CD4-positive, alpha-beta T cell treated with Interleukin-4 for 4 hours (primary cell): ENCODE measurements at regions not wholly inside any gene's neighbourhood (a gene's known extent, or its start where the extent isn't known, plus 50 kb on each side); places are given as distances from the start of the nearest gene placed in this dataset.
"Not testable (repeated sequence)": the region's sequence is repeated elsewhere in the genome, so short reads cannot be mapped to it uniquely, and the experiment has no call there.

Experiments used
- DNase-seq: peaks from one replicate; pipeline ENCODE4 v3.0.0-alpha.2; 2020

DNA sequence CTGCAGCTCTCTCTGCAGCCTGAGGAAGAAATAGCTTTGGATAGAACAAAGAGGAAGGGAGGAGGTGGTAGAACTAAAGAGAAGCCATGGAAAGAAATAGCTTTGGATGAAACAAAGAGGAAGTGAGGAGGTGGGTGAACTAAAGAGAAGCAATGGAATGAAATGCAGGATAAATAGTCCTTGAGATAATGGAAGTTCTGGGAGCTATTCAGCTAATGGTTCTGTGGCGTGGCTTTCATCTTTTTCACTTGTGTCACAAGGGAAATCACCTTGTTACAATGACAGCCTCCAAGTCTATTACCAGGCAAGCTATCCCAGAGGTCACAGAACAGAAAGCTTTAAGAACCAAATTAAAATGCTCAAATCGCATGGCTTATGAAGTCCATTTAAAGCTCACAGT, 141.3 kb upstream of the ARG1 start:
- DNase-seq, result no peak

DNA sequence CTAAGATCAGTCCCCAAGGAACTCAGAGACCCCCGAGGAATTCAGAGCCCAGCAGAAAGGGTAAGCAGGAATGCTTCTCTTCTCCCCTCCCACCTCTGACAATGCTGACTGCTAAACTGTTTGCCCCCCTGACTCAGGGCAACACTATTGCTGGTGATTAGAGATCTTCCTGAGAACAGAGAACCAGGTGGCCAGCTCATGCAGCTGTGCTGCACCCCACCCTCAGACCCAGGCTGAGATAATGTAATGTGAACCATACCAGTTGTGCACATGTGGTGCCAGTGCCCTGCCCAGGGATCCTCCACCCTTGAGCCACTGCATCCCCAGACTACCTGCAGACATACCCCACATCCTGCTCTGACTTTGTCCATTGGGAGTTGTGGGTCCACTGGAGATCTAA, 139.1 kb upstream of the ARG1 start:
- no peak for DNase-seq

DNA sequence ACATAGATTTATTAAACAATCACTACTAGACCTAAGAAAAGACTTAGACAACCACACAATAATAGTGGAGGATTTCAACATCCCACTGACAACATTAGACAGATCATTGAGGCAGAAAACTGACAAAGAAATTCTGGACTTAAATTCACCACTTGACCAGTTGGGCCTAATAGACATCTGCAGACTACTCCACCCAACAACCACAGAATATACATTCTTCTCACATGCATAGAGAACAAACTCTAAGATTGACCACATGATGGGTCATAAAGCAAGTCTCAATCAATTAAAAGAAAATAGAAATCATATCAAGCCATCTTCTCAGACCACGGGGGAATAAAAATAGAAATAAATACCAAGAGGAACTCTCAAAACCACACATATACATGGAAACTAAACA, 136.7 kb upstream of the ARG1 start:
- no peak for DNase-seq

DNA sequence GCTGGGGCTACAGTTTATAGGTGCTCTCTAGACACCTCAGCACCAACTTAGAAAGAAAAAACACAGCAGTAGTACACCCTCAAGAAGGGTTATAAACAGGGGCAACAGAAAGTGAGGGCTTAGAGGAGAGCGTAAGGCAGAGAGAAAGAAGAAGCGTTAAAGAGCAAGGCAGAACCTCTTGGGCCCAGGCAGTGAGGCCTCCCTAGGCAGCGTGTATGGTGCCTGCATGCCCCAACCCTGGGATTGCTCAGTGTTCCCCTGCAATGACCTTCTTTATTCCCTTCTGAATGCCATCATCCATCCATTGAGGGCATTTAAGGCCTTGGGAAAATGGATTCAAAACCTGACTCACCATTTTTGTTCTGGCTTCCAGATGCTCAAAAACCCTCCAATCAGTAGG, 130.0 kb upstream of the ARG1 start:
- no peak for DNase-seq

DNA sequence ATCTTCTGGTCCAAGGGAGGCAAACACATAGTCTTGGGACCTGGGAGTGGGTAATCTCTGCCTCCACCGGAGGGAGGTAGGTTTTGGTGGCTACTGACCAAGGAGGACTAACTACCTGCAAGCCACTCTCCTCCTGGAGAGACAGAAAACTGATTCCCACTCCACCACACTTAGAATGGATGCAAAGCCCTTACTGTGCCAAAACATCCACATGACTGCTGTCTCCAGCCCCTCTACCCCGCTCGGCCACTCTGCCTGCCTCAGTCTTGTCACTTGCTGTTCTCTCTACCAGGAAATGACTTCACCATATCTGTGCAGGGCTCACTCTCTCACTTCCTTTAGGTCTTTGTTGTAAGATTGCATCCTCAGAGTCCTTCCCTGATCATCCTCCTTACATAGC, 129.5 kb upstream of the ARG1 start:
- DNase-seq, result peak; percentile 18

GRCh38 chr6:131445356-131445755, 127.7 kb upstream of the ARG1 start:
- not testable (repeated sequence) for DNase-seq

DNA sequence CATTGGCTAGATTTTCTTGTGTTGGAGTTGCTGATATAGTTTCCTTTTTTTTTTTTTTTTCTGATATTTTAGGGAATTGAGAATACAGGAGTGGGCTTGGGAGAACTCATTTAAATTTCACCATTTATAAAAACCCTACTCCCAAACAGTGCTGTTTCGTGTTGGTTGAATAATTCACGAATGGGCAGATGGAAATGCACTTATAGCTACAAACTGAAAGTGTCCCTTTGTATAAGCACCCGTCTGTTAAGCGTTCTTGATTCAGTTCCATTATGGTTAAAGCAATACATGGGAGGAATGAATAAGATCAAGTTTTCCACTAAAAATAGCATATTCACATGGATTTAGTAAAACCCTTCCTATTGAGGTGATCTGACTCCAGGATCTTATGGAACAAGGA, 122.2 kb upstream of the ARG1 start:
- DNase-seq, result no peak

GRCh38 chr6:131451321-131452144, 121.5 kb upstream of the ARG1 start:
- no peak for DNase-seq

DNA sequence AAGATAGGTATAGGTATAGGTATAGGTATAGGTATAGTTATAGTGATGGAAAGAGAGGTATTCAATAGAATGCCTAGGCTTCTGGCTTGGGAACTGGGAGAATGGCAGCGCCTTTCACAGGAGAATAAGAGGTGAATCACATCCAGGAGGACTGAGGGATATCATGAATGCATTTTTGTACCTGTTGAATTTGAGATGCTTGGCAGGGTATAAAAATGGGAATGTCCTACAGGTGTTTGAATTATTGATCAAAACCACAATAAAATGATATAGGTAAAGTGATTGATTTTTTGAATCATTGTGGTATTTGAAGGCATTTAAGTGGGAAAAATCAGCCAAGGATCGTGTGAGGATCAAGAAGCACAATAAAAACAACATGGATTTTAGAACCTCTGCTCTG, 119.2 kb upstream of the ARG1 start:
- DNase-seq, result no peak

- no peak for DNase-seq
These were observed 116.5 kb upstream of the ARG1 start for GRCh38 chr6:131456565-131456964.

GRCh38 chr6:131459005-131459404, 114.0 kb upstream of the ARG1 start:
- DNase-seq, result no peak

GRCh38 chr6:131460614-131461000, 112.4 kb upstream of the ARG1 start:
- DNase-seq, result no peak

DNA sequence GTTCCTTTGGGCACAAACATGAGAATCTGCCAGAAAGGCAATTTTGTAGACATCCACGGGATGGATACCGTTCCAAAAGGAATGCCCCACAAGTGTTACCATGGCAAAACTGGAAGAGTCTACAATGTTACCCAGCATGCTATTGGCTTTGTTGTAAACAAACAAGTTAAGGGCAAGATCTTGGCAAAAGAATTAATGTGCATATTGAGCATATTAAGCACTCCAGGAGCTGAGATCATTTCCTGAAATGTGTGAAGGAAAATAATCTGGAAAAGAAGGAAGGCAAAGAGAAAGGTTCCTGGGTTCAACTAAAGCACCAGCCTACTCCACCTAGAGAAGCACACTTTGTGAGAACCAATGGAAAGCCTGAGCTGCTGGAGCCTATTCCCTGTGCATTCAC, 103.9 kb upstream of the ARG1 start:
- no peak for DNase-seq

DNA sequence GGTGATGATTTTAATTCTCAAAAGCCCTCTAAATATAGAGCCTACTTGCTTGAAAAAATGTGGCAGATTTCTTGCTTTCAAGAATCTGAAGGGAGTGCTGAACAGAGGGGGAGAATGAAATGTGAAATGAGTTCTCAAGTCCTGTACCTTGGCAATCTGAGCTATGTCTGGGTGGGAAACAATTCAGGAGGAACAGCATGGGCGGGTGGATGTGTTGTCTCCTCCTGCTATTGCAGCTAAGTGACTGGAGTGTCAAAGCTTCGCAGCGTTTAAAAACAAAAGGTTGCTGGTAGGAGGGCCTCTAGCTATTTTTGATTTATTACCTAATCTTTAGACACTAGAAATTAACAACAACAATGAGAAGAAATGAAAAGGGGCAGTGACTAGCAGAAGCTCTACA, 102.5 kb upstream of the ARG1 start:
- no peak for DNase-seq

- DNase-seq, result no peak
These were observed 101.7 kb upstream of the ARG1 start for GRCh38 chr6:131471331-131471730.

- not testable (repeated sequence) for DNase-seq
These were observed 99.7 kb upstream of the ARG1 start for GRCh38 chr6:131473303-131473702.

- DNase-seq, result no peak
These were observed 96.7 kb upstream of the ARG1 start for GRCh38 chr6:131476362-131476761.

DNA sequence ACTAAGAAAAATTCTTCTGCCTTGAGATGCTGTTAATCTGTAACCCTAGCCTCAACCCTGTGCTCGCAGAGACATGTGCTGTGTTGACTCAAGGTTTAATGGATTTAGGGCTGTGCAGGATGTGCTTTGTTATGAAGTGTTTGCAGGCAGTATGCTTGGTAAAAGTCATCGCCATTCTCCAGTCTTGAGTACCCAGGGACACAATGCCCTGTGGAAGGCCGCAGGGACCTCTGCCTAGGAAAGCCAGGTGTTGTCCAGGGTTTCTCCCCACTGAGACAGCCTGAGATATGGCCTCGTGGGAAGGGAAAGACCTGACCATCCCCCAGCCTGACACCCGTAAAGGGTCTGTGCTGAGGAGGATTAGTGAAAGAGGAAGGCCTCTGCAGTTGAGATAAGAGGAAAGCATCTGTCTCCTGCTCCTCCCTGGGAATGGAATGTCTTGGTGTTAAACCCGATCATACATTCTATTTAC, 94.2 kb upstream of the ARG1 start:
- DNase-seq, result not testable (repeated sequence)

- no peak for DNase-seq
These were observed 86.4 kb upstream of the ARG1 start for GRCh38 chr6:131486608-131487007.

- no peak for DNase-seq
These were observed 84.2 kb upstream of the ARG1 start for GRCh38 chr6:131488780-131489179.

DNA sequence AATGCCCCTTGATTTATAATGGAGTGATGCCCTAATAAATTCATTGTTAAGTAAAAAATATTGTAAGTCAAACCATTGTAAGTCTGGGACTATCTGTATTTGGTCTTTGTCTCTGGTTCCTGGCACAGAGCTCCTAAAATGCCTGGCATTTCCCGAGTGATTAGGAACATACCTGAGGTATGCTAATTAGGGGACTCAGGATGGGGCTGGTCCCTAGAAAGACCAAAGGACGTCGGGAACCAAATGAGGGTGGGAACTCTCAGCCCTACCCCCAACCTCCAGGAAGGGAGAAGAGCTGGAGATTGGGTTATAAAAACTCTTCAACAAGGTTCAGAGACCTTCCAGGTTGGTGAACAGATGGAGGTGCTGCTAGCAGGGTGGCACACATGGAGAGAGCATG, 82.6 kb upstream of the ARG1 start:
- no peak for DNase-seq

- no peak for DNase-seq
These were observed 80.0 kb upstream of the ARG1 start for GRCh38 chr6:131492932-131493573.

DNA sequence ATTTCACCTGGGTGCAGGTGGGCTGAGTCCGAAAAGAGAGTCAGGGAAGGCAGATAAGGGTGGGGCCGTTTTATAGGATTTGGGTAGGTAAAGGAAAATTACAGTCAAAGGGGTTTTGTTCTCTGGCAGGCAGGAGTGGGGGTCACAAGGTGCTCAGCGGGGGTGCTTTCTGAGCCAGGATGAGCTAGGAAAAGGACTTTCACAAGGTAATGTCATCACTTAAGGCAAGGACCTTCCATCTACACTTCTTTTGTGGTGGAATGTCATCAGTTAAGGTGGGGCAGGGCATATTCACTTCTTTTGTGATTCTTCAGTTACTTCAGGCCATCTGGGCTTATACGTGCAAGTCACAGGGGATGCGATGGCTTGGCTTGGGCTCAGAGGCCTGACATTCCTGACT, 68.6 kb upstream of the ARG1 start:
- not testable (repeated sequence) for DNase-seq

GRCh38 chr6:131510094-131510493, 62.9 kb upstream of the ARG1 start:
- no peak for DNase-seq

- no peak for DNase-seq
These were observed 62.4 kb upstream of the ARG1 start for GRCh38 chr6:131510591-131510990.
